ENCODE measurements at regions not wholly inside any gene's neighbourhood (a gene's known extent, or its start where the extent isn't known, plus 50 kb on each side); places are given as distances from the start of the nearest gene placed in this dataset.
"Not testable (repeated sequence)": the region's sequence is repeated elsewhere in the genome, so short reads cannot be mapped to it uniquely, and the experiment has no call there.

- Mint-ChIP-seq H3K9me3 (ENCODE audit: low read depth) (peaks cover 4% of the 10 kb centered on the region), H3K4me3 (no peak overlapping the region), H3K4me1 (no peaks in the 10 kb centered on the region), H3K27ac (no peak overlapping the region), H3K36me3 (no peaks in the 10 kb centered on the region), H3K27me3 (no peaks in the 10 kb centered on the region)
- no peak for ATAC-seq
- DNase-seq, result no peak
- CTCF ChIA-PET, result no interaction called here
Measured at GRCh38 chr6:51182827-51183226, 364.2 kb downstream of the TFAP2B start.

DNA sequence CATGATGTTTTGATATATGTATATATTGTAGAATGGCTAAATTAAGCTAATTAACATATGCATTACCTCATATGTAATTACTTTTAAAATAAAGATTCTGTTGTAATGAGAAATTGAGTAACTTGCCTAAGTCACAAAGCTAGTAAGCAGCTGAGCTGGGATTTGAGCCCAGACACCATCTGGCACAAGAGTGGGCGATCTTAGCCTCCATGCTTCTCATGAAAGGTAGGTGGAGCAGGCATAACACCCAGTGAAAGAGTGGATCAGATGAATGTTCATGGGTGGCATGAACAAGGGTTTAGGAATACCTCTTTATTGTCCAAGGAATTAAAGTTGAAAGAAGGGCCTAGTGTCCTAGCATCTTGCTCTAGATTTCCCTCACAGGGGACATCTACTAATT is 365.4 kb downstream of the TFAP2B start:
- no peak overlapping the region for H3K4me3 Mint-ChIP-seq

DNA sequence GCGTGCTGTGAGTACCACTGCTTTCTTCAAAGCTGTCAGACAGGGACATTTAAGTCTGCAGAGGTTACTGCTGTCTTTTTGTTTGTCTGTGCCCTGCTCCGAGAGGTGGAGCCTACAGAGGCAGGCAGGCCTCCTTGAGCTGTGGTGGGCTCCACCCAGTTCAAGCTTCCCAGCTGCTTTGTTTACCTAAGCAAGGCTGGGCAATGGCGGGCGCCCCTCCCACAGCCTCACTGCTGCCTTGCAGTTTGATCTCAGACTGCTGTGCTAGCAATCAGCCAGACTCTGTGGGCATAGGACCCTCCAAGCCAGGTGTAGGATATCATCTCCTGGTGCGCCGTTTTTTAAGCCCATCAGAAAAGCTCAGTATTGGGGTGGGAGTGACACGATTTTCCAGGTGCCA is 374.5 kb downstream of the TFAP2B start:
- H3K4me1 Mint-ChIP-seq; H3K27ac Mint-ChIP-seq; H3K9me3 Mint-ChIP-seq (ENCODE audit: low read depth); H3K27me3 Mint-ChIP-seq; H3K36me3 Mint-ChIP-seq; CTCF ChIA-PET; DNase-seq; H3K4me3 Mint-ChIP-seq; ATAC-seq: not testable (repeated sequence)

More for the DNA sequence above, 365.4 kb downstream of the TFAP2B start:
- H3K27ac Mint-ChIP-seq, result no peak overlapping the region
- H3K4me1 Mint-ChIP-seq, result no peaks in the 10 kb centered on the region
- H3K9me3 Mint-ChIP-seq (ENCODE audit: low read depth), result peaks cover 4% of the 10 kb centered on the region
- ATAC-seq (no peak), DNase-seq (no peak)
- no peaks in the 10 kb centered on the region for H3K36me3 Mint-ChIP-seq
- H3K27me3 Mint-ChIP-seq, result no peaks in the 10 kb centered on the region
- CTCF ChIA-PET, result no interaction called here

GRCh38 chr6:51199105-51199552 is 380.5 kb downstream of the TFAP2B start:
- H3K36me3 Mint-ChIP-seq, result no peaks in the 10 kb centered on the region
- no peaks in the 10 kb centered on the region for H3K4me1 Mint-ChIP-seq
- CTCF ChIA-PET, result no interaction called here
- ATAC-seq (no peak), DNase-seq (no peak)
- no peak overlapping the region for H3K4me3 Mint-ChIP-seq
- no peak overlapping the region for H3K27ac Mint-ChIP-seq
- H3K27me3 Mint-ChIP-seq, result no peaks in the 10 kb centered on the region
- no peaks in the 10 kb centered on the region for H3K9me3 Mint-ChIP-seq (ENCODE audit: low read depth)

- DNase-seq (no peak), ATAC-seq (no peak)
- Mint-ChIP-seq H3K9me3 (ENCODE audit: low read depth) (no peaks in the 10 kb centered on the region), H3K36me3 (no peaks in the 10 kb centered on the region), H3K4me1 (no peaks in the 10 kb centered on the region), H3K27me3 (no peaks in the 10 kb centered on the region), H3K27ac (no peak overlapping the region), H3K4me3 (no peak overlapping the region)
- CTCF ChIA-PET, result no interaction called here
Measured at GRCh38 chr6:51199733-51200260, 381.1 kb downstream of the TFAP2B start.

DNA sequence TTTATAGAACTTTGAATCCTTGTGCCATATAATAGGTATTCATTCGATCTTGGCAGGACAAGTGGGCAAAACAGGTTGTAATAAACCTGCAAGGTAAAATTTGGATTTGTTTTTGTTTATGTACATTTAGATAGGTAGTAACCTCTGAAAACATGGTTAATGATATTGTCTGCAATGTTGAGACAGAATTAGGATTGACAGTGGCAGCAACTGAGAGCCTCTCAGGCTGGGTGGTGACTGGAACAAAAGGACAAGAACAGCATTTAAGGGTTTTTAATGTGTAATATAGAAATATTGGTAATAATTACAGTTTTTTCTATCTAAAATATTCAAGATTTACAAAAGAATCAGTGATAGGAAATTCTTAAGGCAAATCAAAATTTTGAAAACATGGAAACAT is 382.0 kb downstream of the TFAP2B start:
- Mint-ChIP-seq H3K27me3 (no peaks in the 10 kb centered on the region), H3K4me1 (no peaks in the 10 kb centered on the region), H3K4me3 (no peak overlapping the region), H3K27ac (no peak overlapping the region), H3K36me3 (no peaks in the 10 kb centered on the region), H3K9me3 (ENCODE audit: low read depth) (no peaks in the 10 kb centered on the region)
- ATAC-seq (no peak), DNase-seq (no peak)
- CTCF ChIA-PET, result no interaction called here

- ATAC-seq; CTCF ChIA-PET; H3K4me3 Mint-ChIP-seq; H3K27ac Mint-ChIP-seq; H3K4me1 Mint-ChIP-seq; DNase-seq; H3K36me3 Mint-ChIP-seq; H3K27me3 Mint-ChIP-seq; H3K9me3 Mint-ChIP-seq (ENCODE audit: low read depth): not testable (repeated sequence)
Measured at GRCh38 chr6:51202653-51203052, 384.0 kb downstream of the TFAP2B start.

GRCh38 chr6:51203504-51203903 is 384.8 kb downstream of the TFAP2B start:
- H3K36me3 Mint-ChIP-seq, result no peaks in the 10 kb centered on the region
- H3K27me3 Mint-ChIP-seq, result no peaks in the 10 kb centered on the region
- H3K4me3 Mint-ChIP-seq, result no peak overlapping the region
- no peak overlapping the region for H3K27ac Mint-ChIP-seq
- H3K9me3 Mint-ChIP-seq (ENCODE audit: low read depth), result no peaks in the 10 kb centered on the region
- H3K4me1 Mint-ChIP-seq, result no peaks in the 10 kb centered on the region
- DNase-seq (no peak), ATAC-seq (no peak)
- CTCF ChIA-PET, result no interaction called here

DNA sequence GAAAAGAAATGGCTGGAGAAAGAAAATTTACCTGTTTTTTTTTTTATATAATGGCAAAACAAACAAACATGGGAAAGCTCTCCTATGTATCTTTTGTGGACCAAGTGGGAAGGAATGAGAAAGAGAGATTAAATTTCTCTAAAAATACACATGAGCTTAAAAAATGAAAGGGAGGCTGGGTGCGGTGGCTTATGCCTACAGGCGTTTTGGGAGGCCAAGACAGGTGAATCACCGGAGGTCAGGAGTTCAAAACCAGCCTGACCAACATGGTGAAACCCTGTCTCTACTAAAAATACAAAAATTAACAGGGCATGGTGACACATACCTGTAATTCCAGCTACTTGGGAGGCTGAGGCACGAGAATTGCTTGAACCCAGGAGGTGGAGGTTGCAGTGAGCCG is 388.0 kb downstream of the TFAP2B start:
- DNase-seq; H3K4me1 Mint-ChIP-seq; H3K4me3 Mint-ChIP-seq; H3K36me3 Mint-ChIP-seq; CTCF ChIA-PET; ATAC-seq; H3K9me3 Mint-ChIP-seq (ENCODE audit: low read depth); H3K27ac Mint-ChIP-seq; H3K27me3 Mint-ChIP-seq: not testable (repeated sequence)

GRCh38 chr6:51209651-51210050 is 391.0 kb downstream of the TFAP2B start:
- Mint-ChIP-seq H3K27me3 (no peaks in the 10 kb centered on the region), H3K4me1 (no peaks in the 10 kb centered on the region), H3K27ac (no peak overlapping the region), H3K9me3 (ENCODE audit: low read depth) (no peaks in the 10 kb centered on the region), H3K36me3 (no peaks in the 10 kb centered on the region), H3K4me3 (no peak overlapping the region)
- DNase-seq (no peak), ATAC-seq (no peak)
- CTCF ChIA-PET, result no interaction called here

DNA sequence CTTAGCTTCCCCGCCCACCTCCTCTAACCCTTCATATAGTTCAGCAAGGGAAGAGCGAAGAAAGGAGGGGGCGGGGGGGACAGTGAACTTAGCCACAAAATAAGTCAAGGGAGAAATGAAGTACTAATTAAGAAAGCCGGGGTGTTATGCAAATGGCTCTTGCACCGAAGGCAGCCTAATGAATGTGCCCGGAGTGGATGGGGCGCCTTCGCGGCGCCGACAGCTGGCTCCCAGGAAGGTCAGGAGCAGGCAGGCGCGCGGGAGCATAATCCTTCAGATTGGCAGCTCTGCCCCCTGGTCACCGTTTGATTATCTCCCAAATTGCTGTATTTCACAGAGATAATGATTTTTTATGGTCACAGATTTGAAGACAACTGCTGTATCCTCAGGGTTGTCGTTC is 395.1 kb downstream of the TFAP2B start:
- Mint-ChIP-seq H3K36me3 (no peaks in the 10 kb centered on the region), H3K9me3 (ENCODE audit: low read depth) (peaks cover 5% of the 10 kb centered on the region)

GRCh38 chr6:51214442-51214841 is 395.8 kb downstream of the TFAP2B start:
- no peaks in the 10 kb centered on the region for H3K4me1 Mint-ChIP-seq
- CTCF ChIA-PET, result no interaction called here
- no peaks in the 10 kb centered on the region for H3K36me3 Mint-ChIP-seq
- ATAC-seq (no peak), DNase-seq (no peak)
- no peak overlapping the region for H3K4me3 Mint-ChIP-seq
- H3K27ac Mint-ChIP-seq, result no peak overlapping the region
- H3K27me3 Mint-ChIP-seq, result no peaks in the 10 kb centered on the region
- peaks cover 5% of the 10 kb centered on the region for H3K9me3 Mint-ChIP-seq (ENCODE audit: low read depth)

More for the DNA sequence above, 395.1 kb downstream of the TFAP2B start:
- H3K4me3 Mint-ChIP-seq, result no peak overlapping the region
- no peak for ATAC-seq
- DNase-seq, result no peak
- H3K4me1 Mint-ChIP-seq, result no peaks in the 10 kb centered on the region
- H3K27ac Mint-ChIP-seq, result no peak overlapping the region
- no peaks in the 10 kb centered on the region for H3K27me3 Mint-ChIP-seq
- CTCF ChIA-PET, result no interaction called here

DNA sequence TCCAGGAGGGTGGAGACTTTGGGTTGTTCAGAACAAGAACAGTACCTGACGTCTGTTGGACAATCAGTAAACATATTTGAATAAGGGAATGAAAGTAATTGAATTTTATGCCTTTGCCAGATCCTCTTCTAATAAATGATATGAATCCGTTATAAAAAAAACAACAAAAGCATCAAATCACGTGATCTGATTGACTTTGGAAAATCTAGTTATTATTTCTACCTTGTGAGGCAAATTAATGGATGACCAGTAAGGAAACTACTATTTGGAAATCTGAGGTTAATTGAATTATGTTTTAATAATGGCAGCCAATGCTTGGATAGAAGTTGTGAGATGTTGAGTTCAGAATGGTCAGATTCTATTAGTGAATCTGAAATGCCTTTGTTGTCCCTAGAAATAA is 399.5 kb downstream of the TFAP2B start:
- CTCF ChIA-PET, result no interaction called here
- H3K27ac Mint-ChIP-seq, result no peak overlapping the region
- DNase-seq (no peak), ATAC-seq (no peak)
- H3K36me3 Mint-ChIP-seq, result no peaks in the 10 kb centered on the region
- no peak overlapping the region for H3K4me3 Mint-ChIP-seq
- peaks cover 5% of the 10 kb centered on the region for H3K9me3 Mint-ChIP-seq (ENCODE audit: low read depth)
- no peaks in the 10 kb centered on the region for H3K4me1 Mint-ChIP-seq
- no peaks in the 10 kb centered on the region for H3K27me3 Mint-ChIP-seq

- H3K4me3 Mint-ChIP-seq; CTCF ChIA-PET; H3K27ac Mint-ChIP-seq; ATAC-seq; H3K27me3 Mint-ChIP-seq; H3K9me3 Mint-ChIP-seq (ENCODE audit: low read depth); DNase-seq; H3K4me1 Mint-ChIP-seq; H3K36me3 Mint-ChIP-seq: not testable (repeated sequence)
Measured at GRCh38 chr6:51224580-51225240, 406.0 kb downstream of the TFAP2B start.

GRCh38 chr6:51241376-51241775 is 422.7 kb downstream of the TFAP2B start:
- DNase-seq (no peak), ATAC-seq (no peak)
- H3K27ac Mint-ChIP-seq, result no peak overlapping the region
- no peaks in the 10 kb centered on the region for H3K27me3 Mint-ChIP-seq
- H3K9me3 Mint-ChIP-seq (ENCODE audit: low read depth), result peaks cover 2% of the 10 kb centered on the region
- H3K4me1 Mint-ChIP-seq, result no peaks in the 10 kb centered on the region
- CTCF ChIA-PET, result no interaction called here
- H3K4me3 Mint-ChIP-seq, result no peak overlapping the region
- no peaks in the 10 kb centered on the region for H3K36me3 Mint-ChIP-seq

Measured in activated CD8-positive, alpha-beta memory T cell treated with anti-CD3 and anti-CD28 coated beads, Interleukin-2, amount 10 ng/mL, durations not matched to agents 7 days and 5 days (primary cell).